ENCODE measurements at regions not wholly inside any gene's neighbourhood (a gene's known extent, or its start where the extent isn't known, plus 50 kb on each side); places are given as distances from the start of the nearest gene placed in this dataset.

DNA sequence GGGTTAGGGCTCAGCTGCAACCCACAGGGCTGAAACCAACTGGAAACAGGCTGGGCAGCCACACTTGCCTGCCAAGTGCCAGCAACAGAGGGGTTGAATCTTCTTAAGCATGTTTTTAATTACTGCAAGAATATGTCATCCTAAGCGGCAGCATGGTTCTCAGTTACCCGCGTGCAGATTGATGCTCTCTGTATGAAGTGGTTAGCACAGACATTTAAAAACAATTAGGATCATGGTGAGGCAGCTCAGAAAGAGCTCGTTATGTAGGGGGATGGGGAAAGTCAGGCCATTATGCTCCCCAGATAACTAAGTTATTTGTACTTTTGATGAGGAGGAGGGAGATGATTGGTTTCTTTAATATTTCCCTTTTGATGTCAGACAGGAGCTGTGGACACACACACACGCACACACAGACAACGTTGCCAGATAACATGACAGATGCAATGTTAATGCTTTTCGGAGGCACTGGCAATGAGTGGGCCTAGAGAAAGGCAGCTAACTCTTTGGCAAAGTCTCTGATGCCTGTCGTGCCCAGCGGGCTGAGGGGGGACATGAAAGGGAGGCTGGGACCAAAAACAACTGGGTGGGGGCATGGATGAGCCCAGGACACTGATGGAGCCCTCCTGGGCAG lies 389.7 kb downstream of the NXPE2 start:
- DNase-seq (ENCODE audit: low spot score in 2 of 2), result no peak
- no peak for FAIRE-seq

DNA sequence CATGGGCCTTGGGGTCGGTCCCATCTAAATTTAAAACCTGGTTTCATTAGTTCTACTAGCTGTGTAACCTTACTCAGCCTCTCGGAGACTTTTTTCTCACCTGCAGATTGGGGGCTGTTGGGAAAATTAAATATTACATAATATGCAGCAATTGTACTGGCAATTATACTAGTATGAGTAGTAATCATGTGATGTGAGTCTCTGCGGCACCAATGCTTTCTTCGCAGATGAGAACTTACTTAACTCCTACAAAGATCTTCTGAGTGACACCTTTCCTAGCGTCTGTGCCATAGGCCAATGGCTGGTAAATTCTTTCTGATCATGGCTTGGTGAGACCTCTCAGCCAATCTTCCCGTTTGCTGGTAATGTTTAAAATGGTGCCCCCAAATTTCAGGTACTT lies 391.3 kb downstream of the NXPE2 start:
- DNase-seq (ENCODE audit: low spot score in 2 of 2) (no peak), FAIRE-seq (no peak)

DNA sequence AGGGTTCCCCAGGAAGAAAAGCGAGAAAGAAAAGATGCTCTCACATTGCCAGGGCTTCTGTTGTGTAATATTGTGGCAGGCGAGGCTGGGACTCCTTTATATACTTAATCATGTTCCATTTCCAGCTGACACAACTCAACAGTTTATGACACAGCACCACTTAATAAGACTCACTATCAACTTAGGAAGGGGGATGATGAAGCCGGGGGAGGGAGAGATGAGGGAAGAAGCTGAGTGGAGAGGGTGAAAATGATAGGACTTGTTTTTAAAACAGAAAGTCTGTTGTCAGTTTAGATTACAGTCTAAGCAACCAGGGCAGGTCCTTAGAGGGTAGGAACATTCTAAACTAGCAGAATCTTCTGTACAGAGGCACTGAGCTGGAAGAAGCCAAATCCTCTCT lies 397.0 kb downstream of the NXPE2 start:
- no peak for DNase-seq (ENCODE audit: low spot score in 2 of 2)
- FAIRE-seq, result no peak

- no peak for FAIRE-seq
- no peak for DNase-seq (ENCODE audit: low spot score in 2 of 2)
Observed at GRCh38 chr11:115077740-115078139, 399.4 kb downstream of the NXPE2 start.

DNA sequence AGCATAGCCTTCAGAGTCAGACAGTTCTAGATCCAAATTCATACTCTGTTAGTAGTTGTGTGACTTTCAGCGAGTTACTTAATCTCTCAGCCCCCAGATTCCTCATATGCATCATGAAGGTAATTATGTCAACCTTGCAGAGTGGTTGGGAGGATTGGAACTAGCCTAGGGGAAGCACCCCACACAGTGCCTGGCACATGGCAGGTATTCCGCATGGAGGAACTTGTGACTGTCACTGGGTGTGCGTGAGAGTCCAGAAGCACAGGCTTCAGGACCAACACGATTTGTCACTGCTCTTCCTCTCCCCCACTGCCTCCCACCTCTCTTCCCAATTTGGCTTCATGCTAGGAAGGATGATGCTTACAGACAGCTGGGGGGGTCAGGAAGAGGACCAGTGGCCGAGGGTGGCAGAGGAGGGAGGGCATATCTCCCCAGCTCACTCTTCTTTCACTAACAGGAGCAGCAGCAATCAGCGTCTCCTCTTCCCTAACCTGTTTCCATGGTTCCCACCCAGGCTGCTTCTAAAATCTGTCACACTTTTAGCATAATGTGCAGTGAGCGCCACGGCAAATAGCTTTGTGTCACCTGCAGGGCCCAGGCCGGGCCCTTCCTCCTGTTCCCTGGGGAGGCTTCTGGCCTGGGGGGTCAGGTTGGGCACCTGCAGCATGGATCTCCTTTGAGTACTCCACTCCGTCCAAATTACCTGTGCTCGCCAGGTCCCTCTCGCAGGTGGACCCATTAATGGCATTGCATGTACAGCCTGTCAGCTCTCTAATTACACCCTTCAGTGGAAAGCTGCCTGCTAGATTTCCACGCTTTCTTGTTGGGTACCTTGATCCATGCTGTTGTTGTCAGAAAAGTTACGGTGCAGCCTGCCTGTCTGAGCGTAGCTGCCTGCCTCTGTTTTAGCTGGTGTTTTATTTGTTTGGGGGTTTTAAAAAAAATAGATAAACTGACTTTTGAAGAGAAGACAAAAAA lies 400.4 kb downstream of the NXPE2 start:
- DNase-seq (ENCODE audit: low spot score in 2 of 2) (no peak), FAIRE-seq (no peak)

DNA sequence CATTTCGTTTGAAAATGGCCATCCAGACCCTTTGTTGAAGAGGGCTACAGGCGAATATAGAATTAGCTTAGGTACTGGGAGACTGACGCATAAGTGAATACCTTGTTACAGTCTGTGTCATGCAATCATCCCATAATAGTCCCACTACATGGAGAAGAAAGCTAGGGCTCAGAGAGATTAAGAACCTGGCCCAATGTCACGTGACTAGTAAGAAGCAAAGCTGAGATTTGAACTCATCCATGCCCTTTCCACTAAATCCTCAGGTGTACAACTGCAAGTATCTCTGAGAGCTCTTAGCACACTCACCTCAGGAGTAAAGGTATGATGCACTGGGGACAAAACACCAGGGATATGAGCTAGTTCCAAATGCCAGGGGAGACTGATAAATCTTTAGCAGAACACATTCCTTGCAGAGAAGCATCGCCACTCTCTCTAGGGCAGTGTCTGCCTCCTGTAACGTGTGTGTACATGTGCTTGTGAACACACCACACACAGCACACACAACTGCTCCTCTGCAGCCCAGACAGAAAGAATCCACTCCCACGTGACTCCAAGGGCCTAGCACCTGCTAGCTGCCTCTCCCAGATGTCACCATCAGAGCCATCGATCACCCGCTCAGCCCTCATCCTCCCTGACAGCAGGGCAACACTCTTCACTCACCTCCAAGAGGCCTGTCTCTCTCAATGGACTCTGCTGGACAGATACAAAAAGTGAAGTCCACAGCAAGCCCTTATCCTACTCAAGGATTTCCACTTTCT lies 402.8 kb downstream of the NXPE2 start:
- DNase-seq (ENCODE audit: low spot score in 2 of 2) (no peak), FAIRE-seq (no peak)

DNA sequence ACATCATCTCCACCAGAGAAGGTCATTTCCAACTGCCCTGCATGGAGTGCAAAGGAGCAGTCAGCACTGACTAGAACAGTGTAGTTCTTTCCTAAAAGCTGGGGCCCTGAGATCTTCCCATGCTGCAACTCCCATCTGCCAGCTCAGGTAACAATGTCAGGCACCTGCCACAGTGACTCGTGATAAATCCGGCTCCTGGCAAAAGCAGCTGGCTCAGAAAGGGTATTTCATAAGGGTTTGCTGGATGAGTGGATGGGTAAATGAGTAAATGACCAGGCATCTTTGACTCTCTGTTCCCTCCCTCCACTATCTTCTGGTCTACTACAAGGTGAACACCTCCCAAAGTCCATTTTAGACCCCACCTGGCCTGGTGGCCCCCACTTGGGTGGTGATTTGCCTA lies 403.6 kb downstream of the NXPE2 start:
- FAIRE-seq, result no peak
- DNase-seq (ENCODE audit: low spot score in 2 of 2), result no peak

- FAIRE-seq, result no peak
- DNase-seq (ENCODE audit: low spot score in 2 of 2), result no peak
Observed at GRCh38 chr11:115083144-115083806, 404.9 kb downstream of the NXPE2 start.

GRCh38 chr11:115084231-115084630 lies 405.9 kb downstream of the NXPE2 start:
- FAIRE-seq (no peak), DNase-seq (ENCODE audit: low spot score in 2 of 2) (no peak)

- FAIRE-seq (no peak), DNase-seq (ENCODE audit: low spot score in 2 of 2) (no peak)
Observed at GRCh38 chr11:115085461-115086210, 407.3 kb downstream of the NXPE2 start.

- no peak for DNase-seq (ENCODE audit: low spot score in 2 of 2)
Observed at GRCh38 chr11:115087791-115088190, 409.5 kb downstream of the NXPE2 start.

DNA sequence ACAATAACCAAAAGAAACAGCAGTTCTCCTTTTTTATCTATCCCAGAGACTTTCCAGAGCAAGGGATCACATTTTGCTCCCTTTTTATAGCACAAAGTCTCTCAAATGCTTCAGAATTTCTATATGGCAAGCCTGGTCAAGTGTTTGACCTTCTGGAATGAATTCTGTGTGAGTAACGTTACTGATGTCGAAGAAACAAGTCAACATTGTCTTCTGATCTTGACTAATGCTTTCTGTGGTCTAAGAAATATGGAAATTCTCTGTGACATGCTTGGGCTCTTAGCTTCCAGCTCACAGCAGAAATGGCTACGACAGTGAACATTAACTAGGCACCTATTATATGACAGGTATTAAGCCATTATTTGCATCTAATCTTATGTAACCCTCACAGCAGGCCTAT lies 411.7 kb downstream of the CADM1 start:
- DNase-seq (ENCODE audit: low spot score in 2 of 2) (no peak), FAIRE-seq (no peak)

More at GRCh38 chr11:115087791-115088190, 409.5 kb downstream of the NXPE2 start:
- no peak for FAIRE-seq

- DNase-seq (ENCODE audit: low spot score in 2 of 2), result no peak
- no peak for FAIRE-seq
Observed at GRCh38 chr11:115097796-115098408, 406.3 kb downstream of the CADM1 start.

- no peak for FAIRE-seq
Observed at GRCh38 chr11:115100706-115101105, 403.5 kb downstream of the CADM1 start.

GRCh38 chr11:115103921-115104320 lies 400.3 kb downstream of the CADM1 start:
- FAIRE-seq, result no peak
- no peak for DNase-seq (ENCODE audit: low spot score in 2 of 2)

More at GRCh38 chr11:115100706-115101105, 403.5 kb downstream of the CADM1 start:
- DNase-seq (ENCODE audit: low spot score in 2 of 2), result no peak

GRCh38 chr11:115104851-115105453 lies 399.3 kb downstream of the CADM1 start:
- DNase-seq (ENCODE audit: low spot score in 2 of 2) (no peak), FAIRE-seq (no peak)

DNA sequence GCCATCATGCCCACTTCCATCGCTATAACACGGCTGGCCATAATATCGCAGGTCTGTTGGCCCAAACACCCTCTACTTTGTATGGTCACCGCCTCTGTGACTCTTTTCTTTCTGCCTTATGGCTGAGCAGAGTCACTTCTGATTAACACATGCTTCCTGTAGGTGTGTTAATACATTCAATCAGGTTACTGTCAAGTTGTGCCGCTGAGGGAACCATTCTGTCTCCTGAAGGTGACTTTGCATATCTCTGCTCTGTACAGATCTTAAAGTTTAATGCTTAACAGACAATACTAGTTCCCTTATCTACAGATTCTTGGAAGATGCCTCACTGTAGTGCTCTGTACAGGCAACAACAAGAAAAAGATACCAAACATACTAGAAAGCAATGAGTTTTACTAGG lies 393.1 kb downstream of the CADM1 start:
- FAIRE-seq, result no peak

GRCh38 chr11:115112754-115113153 lies 391.5 kb downstream of the CADM1 start:
- no peak for FAIRE-seq
- DNase-seq (ENCODE audit: low spot score in 2 of 2), result no peak

More for the DNA sequence above, 393.1 kb downstream of the CADM1 start:
- no peak for DNase-seq (ENCODE audit: low spot score in 2 of 2)

- no peak for FAIRE-seq
- no peak for DNase-seq (ENCODE audit: low spot score in 2 of 2)
Observed at GRCh38 chr11:115117956-115118493, 386.2 kb downstream of the CADM1 start.

All from frontal cortex (tissue), 3 donors.